Keratinocyte (primary cell): ENCODE measurements at regions not wholly inside any gene's neighbourhood (a gene's known extent, or its start where the extent isn't known, plus 50 kb on each side); places are given as distances from the start of the nearest gene placed in this dataset.

Experiments
- DNase-seq: peaks from one replicate; pipeline ENCODE4 v3.0.0-alpha.2; 2011; ENCODE audit warnings: low read depth, missing footprints, low spot score
- FAIRE-seq: peaks from 2 replicates; lab custom pipeline; 2011; peaks lifted over from hg19 to GRCh38; lab: Jason Lieb, UNC
- H2AFZ ChIP-seq: 2 replicates; pipeline ENCODE4 v1.6.0; 2012; ENCODE audit warnings: low read length, control low read depth, inconsistent platforms; ENCODE audit not compliant: control insufficient read depth
- H3K27ac ChIP-seq: 2 replicates; pipeline ENCODE4 v1.5.1; 2011; ENCODE audit warnings: low read length; ENCODE audit not compliant: control insufficient read depth, insufficient read depth
- H3K27me3 ChIP-seq: 3 replicates; pipeline ENCODE4 v1.6.0; 2011; ENCODE audit warnings: low read length; ENCODE audit not compliant: control insufficient read depth, insufficient read depth; ENCODE audit errors: extremely low read depth
- H3K36me3 ChIP-seq, 2 experiments: 2 replicates in 1 of 2; 3 replicates in 1 of 2; pipeline ENCODE4 v1.5.1; 2011; ENCODE audit warnings: low read length in 2 of 2, mild to moderate bottlenecking in 1 of 2; ENCODE audit not compliant: control insufficient read depth in 2 of 2, insufficient read depth in 2 of 2; ENCODE audit errors: extremely low read depth in 1 of 2
- H3K4me1 ChIP-seq: 3 replicates; pipeline ENCODE4 v1.5.1; 2011; ENCODE audit warnings: low read length; ENCODE audit not compliant: control insufficient read depth, insufficient read depth; ENCODE audit errors: extremely low read depth
- H3K4me2 ChIP-seq: 3 replicates; pipeline ENCODE4 v1.6.0; 2011; ENCODE audit warnings: low read depth, low read length; ENCODE audit not compliant: control insufficient read depth, insufficient read depth; ENCODE audit errors: extremely low read depth
- H3K4me3 ChIP-seq, 3 experiments: fragments of 200-600 bp in 1 of 3; sonication (generic) in 1 of 3; 2 replicates in 2 of 3; 3 replicates in 1 of 3; pipeline ENCODE4 v1.5.1; 2011 to 2016; ENCODE audit warnings: low read length in 3 of 3, mild to moderate bottlenecking in 3 of 3, control low read depth in 2 of 3, inconsistent platforms in 1 of 3, low read depth in 1 of 3, mixed read lengths in 1 of 3, mixed run types in 1 of 3, moderate library complexity in 1 of 3; ENCODE audit not compliant: control insufficient read depth in 2 of 3, insufficient read depth in 2 of 3; ENCODE audit errors: extremely low read depth in 1 of 3
- H3K79me2 ChIP-seq: 2 replicates; pipeline ENCODE4 v1.6.0; 2012; ENCODE audit warnings: low read length; ENCODE audit not compliant: control insufficient read depth, insufficient read depth
- H3K9ac ChIP-seq: 3 replicates; pipeline ENCODE4 v1.6.0; 2011; ENCODE audit warnings: low read length; ENCODE audit not compliant: control insufficient read depth, insufficient read depth; ENCODE audit errors: extremely low read depth
- H3K9me1 ChIP-seq: 3 replicates; pipeline ENCODE4 v1.6.0; 2011; ENCODE audit warnings: low read length; ENCODE audit not compliant: control insufficient read depth, insufficient read depth; ENCODE audit errors: extremely low read depth
- H3K9me3 ChIP-seq: 2 replicates; pipeline ENCODE4 v1.5.1; 2012; ENCODE audit warnings: low read depth, low read length; ENCODE audit not compliant: control insufficient read depth
- H4K20me1 ChIP-seq: 3 replicates; pipeline ENCODE4 v1.6.0; 2011; ENCODE audit warnings: low read length; ENCODE audit not compliant: control insufficient read depth, insufficient read depth; ENCODE audit errors: extremely low read depth
- EZH2 ChIP-seq: IDR thresholded peaks from one replicate; pipeline ENCODE4 v1.6.1; 2012; ENCODE audit warnings: inconsistent platforms, mild to moderate bottlenecking, low read length, moderate library complexity
- dilution Hi-C: fragments of 300-500 bp; cut with MboI; formaldehyde crosslinking; loops from one replicate; pipeline ENCODE4 v1.7.0; 2020; ENCODE audit warnings: low sequenced_read_pairs; ENCODE audit not compliant: extremely low pct_ligation_motif_present
- TF ChIP-seq, protein P1 (sequence below), 3 experiments: IDR thresholded peaks in 1 of 3; conservative IDR thresholded peaks in 1 of 3; optimal IDR thresholded peaks in 1 of 3; 2 replicates in 2 of 3; 3 replicates in 1 of 3; pipeline versions ENCODE3 to v1.5.1; 2011; ENCODE audit warnings: low read length in 3 of 3, mild to moderate bottlenecking in 3 of 3, moderate library complexity in 2 of 3, control low read depth in 1 of 3, inconsistent platforms in 1 of 3; ENCODE audit not compliant: insufficient read depth in 2 of 3; ENCODE audit errors: extremely low read depth in 1 of 3

DNA sequence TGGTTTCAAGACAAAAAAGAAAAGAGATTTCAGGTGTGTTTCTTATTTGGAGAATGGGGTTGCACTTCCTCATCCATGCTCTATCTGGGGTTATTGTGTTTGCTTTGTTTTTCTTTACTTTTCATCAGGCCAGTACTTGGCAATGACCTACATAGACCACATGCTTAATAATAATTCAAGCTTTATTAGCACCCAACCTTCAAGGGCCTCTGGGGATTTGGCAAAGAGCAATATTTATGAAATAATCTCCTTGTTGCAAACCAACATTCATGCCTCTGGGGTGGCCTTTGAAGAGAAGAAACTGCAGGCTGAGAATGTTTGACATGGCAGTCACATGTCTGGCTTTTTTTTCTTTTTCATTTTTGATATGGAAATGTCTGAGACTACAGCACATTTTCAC, 68.2 kb upstream of the SNRK start:
- Histone ChIP-seq H3K27me3 (no peaks in the 10 kb centered on the region), H4K20me1 (no peaks in the 10 kb centered on the region), H3K4me1 (peaks cover 44% of the 10 kb centered on the region), H3K9me3 (no peaks in the 10 kb centered on the region), H3K4me2 (no peak overlapping the region), H3K4me3 (no peak overlapping the region), H3K9ac (no peak overlapping the region), H3K36me3 (no peaks in the 10 kb centered on the region), H3K27ac (peak overlapping the region; percentile 10), H3K79me2 (no peaks in the 10 kb centered on the region), H2AFZ (no peak overlapping the region), H3K9me1 (no peaks in the 10 kb centered on the region)
- DNase-seq (no peak), FAIRE-seq (no peak)
- no peak for TF ChIP-seq EZH2
- TF ChIP-seq, protein P1, sequence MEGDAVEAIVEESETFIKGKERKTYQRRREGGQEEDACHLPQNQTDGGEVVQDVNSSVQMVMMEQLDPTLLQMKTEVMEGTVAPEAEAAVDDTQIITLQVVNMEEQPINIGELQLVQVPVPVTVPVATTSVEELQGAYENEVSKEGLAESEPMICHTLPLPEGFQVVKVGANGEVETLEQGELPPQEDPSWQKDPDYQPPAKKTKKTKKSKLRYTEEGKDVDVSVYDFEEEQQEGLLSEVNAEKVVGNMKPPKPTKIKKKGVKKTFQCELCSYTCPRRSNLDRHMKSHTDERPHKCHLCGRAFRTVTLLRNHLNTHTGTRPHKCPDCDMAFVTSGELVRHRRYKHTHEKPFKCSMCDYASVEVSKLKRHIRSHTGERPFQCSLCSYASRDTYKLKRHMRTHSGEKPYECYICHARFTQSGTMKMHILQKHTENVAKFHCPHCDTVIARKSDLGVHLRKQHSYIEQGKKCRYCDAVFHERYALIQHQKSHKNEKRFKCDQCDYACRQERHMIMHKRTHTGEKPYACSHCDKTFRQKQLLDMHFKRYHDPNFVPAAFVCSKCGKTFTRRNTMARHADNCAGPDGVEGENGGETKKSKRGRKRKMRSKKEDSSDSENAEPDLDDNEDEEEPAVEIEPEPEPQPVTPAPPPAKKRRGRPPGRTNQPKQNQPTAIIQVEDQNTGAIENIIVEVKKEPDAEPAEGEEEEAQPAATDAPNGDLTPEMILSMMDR (optimal IDR thresholded peaks at IDR 0.05 in 1 of 3, IDR thresholded peaks at IDR 0.05 in 1 of 3, conservative IDR thresholded peaks at IDR 0.05 in 1 of 3; ENCODE audit: extremely low read depth in 1 of 3, insufficient read depth in 2 of 3, low read length in 3 of 3), result no peak
- dilution Hi-C loops, result no loop called here

DNA sequence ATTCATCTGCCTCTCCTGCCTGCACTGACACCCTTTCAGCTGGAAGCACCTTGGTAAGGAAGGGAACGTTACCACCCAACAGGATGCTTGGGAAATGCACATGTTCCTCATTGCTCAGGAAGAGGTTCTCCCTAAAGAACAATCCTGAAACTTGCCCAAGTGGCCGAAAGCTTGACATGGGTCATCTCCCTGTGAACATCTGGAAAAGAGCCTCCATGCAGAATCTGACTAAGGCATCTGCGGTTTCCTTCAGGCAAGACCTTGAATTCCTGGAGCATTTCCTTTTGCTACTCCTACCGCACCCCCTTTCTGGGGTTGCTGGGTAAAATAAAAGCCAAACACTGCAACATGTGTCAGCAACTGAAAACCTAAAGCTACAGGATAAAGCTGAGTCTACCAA, 68.7 kb upstream of the SNRK start:
- FAIRE-seq, result peak; percentile 51
- Histone ChIP-seq H3K4me2 (peak overlapping the region; percentile 13), H3K4me3 (no peak overlapping the region), H3K9ac (no peak overlapping the region), H3K27me3 (no peaks in the 10 kb centered on the region), H2AFZ (no peak overlapping the region), H3K9me3 (no peaks in the 10 kb centered on the region), H3K79me2 (no peaks in the 10 kb centered on the region), H3K36me3 (no peaks in the 10 kb centered on the region), H3K27ac (peak overlapping the region; percentile 39), H3K4me1 (peaks cover 49% of the 10 kb centered on the region), H3K9me1 (no peaks in the 10 kb centered on the region), H4K20me1 (no peaks in the 10 kb centered on the region)
- dilution Hi-C loops, result no loop called here
- TF ChIP-seq, protein P1 (optimal IDR thresholded peaks at IDR 0.05 in 1 of 3, IDR thresholded peaks at IDR 0.05 in 1 of 3, conservative IDR thresholded peaks at IDR 0.05 in 1 of 3; ENCODE audit: extremely low read depth in 1 of 3, insufficient read depth in 2 of 3, low read length in 3 of 3), result no peak
- no peak for TF ChIP-seq EZH2
- no peak for DNase-seq
